ENCODE measurements at regions not wholly inside any gene's neighbourhood (a gene's known extent, or its start where the extent isn't known, plus 50 kb on each side); places are given as distances from the start of the nearest gene placed in this dataset.

DNA sequence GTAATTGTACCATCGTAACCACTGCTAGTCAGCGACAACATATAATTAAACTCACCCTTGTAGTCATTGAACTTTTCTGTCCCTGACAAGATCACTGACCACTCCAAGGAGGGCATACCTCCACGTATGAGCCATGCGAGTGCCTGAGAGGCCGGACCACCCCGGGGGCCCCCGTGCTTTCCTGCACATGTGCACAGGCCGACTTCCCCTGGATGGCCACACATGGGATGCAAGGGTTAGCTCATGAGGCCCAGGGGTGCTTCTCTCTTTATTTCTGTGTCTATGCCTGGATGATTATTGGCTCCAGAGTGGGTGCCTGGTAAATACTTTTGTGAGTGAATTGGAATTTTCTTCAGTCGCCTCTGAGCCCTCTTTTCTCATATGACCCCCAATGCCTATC, 82.8 kb upstream of the ZNF536 start:
- TF ChIP-seq, protein P1, sequence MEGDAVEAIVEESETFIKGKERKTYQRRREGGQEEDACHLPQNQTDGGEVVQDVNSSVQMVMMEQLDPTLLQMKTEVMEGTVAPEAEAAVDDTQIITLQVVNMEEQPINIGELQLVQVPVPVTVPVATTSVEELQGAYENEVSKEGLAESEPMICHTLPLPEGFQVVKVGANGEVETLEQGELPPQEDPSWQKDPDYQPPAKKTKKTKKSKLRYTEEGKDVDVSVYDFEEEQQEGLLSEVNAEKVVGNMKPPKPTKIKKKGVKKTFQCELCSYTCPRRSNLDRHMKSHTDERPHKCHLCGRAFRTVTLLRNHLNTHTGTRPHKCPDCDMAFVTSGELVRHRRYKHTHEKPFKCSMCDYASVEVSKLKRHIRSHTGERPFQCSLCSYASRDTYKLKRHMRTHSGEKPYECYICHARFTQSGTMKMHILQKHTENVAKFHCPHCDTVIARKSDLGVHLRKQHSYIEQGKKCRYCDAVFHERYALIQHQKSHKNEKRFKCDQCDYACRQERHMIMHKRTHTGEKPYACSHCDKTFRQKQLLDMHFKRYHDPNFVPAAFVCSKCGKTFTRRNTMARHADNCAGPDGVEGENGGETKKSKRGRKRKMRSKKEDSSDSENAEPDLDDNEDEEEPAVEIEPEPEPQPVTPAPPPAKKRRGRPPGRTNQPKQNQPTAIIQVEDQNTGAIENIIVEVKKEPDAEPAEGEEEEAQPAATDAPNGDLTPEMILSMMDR (IDR thresholded peaks at IDR 0.05; ENCODE audit: low read length), result no peak
- TF ChIP-seq EZH2 (IDR thresholded peaks at IDR 0.05; ENCODE audit: borderline replicate concordance, low read length), result no peak
